ENCODE measurements at regions not wholly inside any gene's neighbourhood (a gene's known extent, or its start where the extent isn't known, plus 50 kb on each side); places are given as distances from the start of the nearest gene placed in this dataset.
"Not testable (repeated sequence)": the region's sequence is repeated elsewhere in the genome, so short reads cannot be mapped to it uniquely, and the experiment has no call there.

DNA sequence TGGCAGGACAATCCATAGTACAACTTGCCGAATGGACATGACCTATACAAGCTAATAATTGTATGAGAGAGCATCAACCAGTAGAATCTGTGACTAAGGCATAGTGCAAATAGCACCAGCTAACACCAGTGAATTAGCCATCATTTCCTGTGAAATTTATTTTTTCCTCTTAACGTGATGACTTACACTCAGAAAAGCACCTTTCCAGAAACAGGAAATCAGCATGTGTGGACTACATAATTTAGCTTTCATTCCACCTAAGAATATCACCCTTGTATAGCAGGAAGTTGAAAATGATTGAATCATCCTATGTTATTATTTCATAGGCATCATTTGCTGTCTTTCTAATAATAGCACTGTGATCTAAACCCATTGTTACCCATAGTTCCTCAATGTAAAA, 1393.4 kb upstream of the PCDH7 start (continued):
- TF ChIP-seq, protein P1, sequence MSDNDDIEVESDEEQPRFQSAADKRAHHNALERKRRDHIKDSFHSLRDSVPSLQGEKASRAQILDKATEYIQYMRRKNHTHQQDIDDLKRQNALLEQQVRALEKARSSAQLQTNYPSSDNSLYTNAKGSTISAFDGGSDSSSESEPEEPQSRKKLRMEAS (IDR thresholded peaks at IDR 0.05): no peak
- no peak for TF ChIP-seq TP53 (CRISPR knock-in tag; IDR thresholded peaks at IDR 0.05)
- TF ChIP-seq, protein P2, sequence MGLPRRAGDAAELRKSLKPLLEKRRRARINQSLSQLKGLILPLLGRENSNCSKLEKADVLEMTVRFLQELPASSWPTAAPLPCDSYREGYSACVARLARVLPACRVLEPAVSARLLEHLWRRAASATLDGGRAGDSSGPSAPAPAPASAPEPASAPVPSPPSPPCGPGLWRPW (IDR thresholded peaks at IDR 0.05): no peak
- no peak for TF ChIP-seq EHMT2 (IDR thresholded peaks at IDR 0.05; ENCODE audit: low read depth)

DNA sequence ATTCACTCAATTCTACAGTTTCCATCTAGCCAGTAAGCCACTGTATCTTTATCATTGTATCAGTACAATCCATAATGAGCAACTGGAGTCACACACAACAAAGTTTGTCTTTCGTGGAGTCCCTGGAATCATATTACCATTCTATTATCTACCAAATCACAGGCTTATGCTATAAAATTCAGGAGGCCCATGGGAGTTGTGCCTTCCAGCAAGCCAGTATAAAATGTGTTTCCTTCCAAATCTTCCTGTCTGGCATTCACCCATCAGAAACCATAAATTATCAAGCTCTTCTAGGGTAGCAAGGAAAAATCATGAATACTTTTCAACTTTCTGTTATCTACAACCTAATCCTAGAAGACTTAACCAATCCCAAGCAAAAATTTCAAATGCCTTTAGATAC, 1383.3 kb upstream of the PCDH7 start:
- no peak overlapping the region for H3K4me3 ChIP-seq
- no peak for ATAC-seq
- WGBS (ENCODE audit: missing lambda C conversion rate): 0% methylated on average over 1 of the region's 1 CpG
- FAIRE-seq: no peak
- no peaks in the 10 kb centered on the region for H3K4me1 ChIP-seq
- no peak overlapping the region for H3K4me2 ChIP-seq
- no peaks in the 10 kb centered on the region for H3K9me3 ChIP-seq
- ChIA-PET CTCF (no interaction called here), POLR2A (no interaction called here)
- DNase-seq (ENCODE audit: low read depth in 1 of 2, low spot score in 1 of 2): no peak
- H3K27ac ChIP-seq: no peak overlapping the region
- TF ChIP-seq NFE2L2 (conservative IDR thresholded peaks at IDR 0.05; ENCODE audit: low read length) (no peak), MAFK (IDR thresholded peaks at IDR 0.05; ENCODE audit: partially characterized antibody) (no peak), EHF (CRISPR knock-in tag; IDR thresholded peaks at IDR 0.05) (no peak), EHMT2 (IDR thresholded peaks at IDR 0.05; ENCODE audit: low read depth) (no peak), BHLHE40 (IDR thresholded peaks at IDR 0.05; ENCODE audit: low read depth, low read length) (no peak), KDM5A (IDR thresholded peaks at IDR 0.05) (no peak), RARB (CRISPR knock-in tag; IDR thresholded peaks at IDR 0.05) (no peak), FOSB (CRISPR knock-in tag; IDR thresholded peaks at IDR 0.05) (no peak), NPAS2 (CRISPR knock-in tag; IDR thresholded peaks at IDR 0.05; ENCODE audit: borderline replicate concordance) (no peak)

DNA sequence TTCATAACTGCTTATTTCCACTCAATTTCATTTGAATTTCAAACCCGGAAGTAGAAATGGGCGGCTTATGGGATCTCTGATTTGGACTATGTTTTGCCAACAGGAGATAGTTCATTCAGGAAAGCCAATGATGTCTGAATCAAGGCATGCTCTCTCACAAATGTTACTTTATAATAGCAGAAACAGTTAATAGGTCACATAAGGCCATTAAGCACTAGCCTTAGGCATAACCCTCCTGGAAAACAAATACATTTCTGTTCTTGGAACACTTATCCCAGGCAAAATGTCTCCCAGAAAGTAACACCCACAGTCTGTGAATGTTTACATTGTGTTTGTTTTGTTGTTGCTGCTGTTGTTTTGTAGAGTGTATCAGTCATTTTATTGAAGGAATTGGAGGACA, 1347.2 kb upstream of the PCDH7 start:
- CTCF ChIA-PET: no interaction called here
- TF ChIP-seq ZNF302 (CRISPR knock-in tag; IDR thresholded peaks at IDR 0.05) (no peak), CBX2 (IDR thresholded peaks at IDR 0.05; ENCODE audit: borderline replicate concordance, low read depth) (no peak), TP53 (CRISPR knock-in tag; IDR thresholded peaks at IDR 0.05) (no peak), ZFP36 (IDR thresholded peaks at IDR 0.05; ENCODE audit: borderline replicate concordance, partially characterized antibody) (no peak), SREBF2 (IDR thresholded peaks at IDR 0.05) (no peak), HOXB5 (CRISPR knock-in tag; IDR thresholded peaks at IDR 0.05) (no peak), NPAS2 (CRISPR knock-in tag; IDR thresholded peaks at IDR 0.05; ENCODE audit: borderline replicate concordance) (no peak), KDM5A (IDR thresholded peaks at IDR 0.05) (no peak)
- no peak for FAIRE-seq
- H3K9me3 ChIP-seq: no peaks in the 10 kb centered on the region
- no peaks in the 10 kb centered on the region for H3K4me1 ChIP-seq
- DNase-seq (ENCODE audit: low read depth in 1 of 2, low spot score in 1 of 2): no peak
- POLR2A ChIA-PET: no interaction called here
- no peak overlapping the region for H3K4me2 ChIP-seq
- ATAC-seq: no peak
- no peak overlapping the region for H3K4me3 ChIP-seq
- whole genome bisulfite sequencing (ENCODE audit: missing lambda C conversion rate): 37% methylated on average over 2 of the region's 2 CpGs
- no peak overlapping the region for H3K27ac ChIP-seq

DNA sequence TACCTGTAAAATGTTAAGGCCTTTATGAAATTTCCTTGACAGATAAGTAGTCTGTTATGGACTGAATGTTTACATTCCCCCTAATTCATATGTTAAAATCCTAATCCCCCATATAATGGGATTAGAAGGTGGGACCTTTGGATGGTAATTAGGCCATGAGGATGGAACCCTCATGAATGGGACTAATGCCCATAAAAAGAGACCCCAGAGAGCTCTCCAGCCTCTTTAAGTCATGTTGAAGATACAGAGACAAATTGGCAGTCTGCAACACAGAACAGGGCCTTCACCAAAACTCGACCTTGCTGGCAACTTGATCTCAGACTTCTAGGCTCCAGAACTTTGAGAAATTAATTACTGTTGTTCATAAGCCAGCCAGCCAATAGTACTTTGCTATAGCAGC, 1344.5 kb upstream of the PCDH7 start:
- TF ChIP-seq EHMT2 (IDR thresholded peaks at IDR 0.05; ENCODE audit: low read depth): no peak
- Histone ChIP-seq H3K4me2 (no peak overlapping the region), H3K27ac (no peak overlapping the region), H3K4me1 (no peaks in the 10 kb centered on the region), H3K4me3 (no peak overlapping the region), H3K9me3 (no peaks in the 10 kb centered on the region)
- ATAC-seq: no peak
- CTCF ChIA-PET: no interaction called here
- 0% methylated on average over 1 of the region's 1 CpG for WGBS (ENCODE audit: missing lambda C conversion rate)
- FAIRE-seq: no peak
- DNase-seq (ENCODE audit: low read depth in 1 of 2, low spot score in 1 of 2): no peak
- POLR2A ChIA-PET: no interaction called here

DNA sequence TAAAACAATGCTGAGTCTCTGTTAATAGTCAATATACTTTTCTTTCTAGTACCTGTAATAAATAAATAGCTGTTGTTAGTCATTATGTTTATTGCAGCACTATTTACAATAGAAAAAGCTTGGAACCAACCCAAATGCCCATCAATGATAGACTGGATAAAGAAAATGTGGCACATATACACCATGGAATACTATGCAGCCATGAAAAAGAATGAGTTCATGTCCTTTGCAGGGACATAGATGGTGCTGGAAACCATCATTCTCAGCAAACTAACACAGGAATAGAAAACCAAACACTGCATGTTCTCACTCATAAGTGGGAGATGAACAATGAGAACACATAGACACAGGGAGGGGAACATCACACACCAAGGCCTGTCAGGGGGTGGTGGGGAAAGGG, 1341.9 kb upstream of the PCDH7 start:
- DNase-seq (ENCODE audit: low read depth in 1 of 2, low spot score in 1 of 2); POLR2A ChIA-PET; H3K9me3 ChIP-seq; CTCF ChIA-PET; H3K27ac ChIP-seq; FAIRE-seq; ATAC-seq; H3K4me3 ChIP-seq; H3K4me2 ChIP-seq; H3K4me1 ChIP-seq: not testable (repeated sequence)

DNA sequence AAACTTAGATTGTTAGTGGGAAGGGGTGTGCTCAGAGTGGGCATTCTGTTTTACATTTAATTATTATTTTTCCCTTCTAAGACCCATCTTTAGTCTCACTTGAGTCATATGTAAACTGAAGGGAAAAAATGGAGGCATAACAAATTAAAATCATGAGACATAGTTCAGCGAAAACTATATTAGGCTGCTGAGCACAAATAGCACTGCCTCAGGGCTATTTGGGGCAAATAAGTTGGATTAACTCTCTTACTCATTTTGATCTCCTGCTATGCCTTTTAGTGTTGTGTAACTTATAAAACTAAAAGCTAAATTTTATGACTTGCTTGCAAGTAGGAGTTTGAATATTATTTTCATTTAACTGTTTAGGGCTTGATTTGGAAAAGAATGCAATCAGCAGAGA, 1329.2 kb upstream of the PCDH7 start:
- DNase-seq (ENCODE audit: low read depth in 1 of 2, low spot score in 1 of 2) (no peak), FAIRE-seq (no peak), ATAC-seq (no peak)
- no peaks in the 10 kb centered on the region for H3K4me1 ChIP-seq
- no peak for TF ChIP-seq ZNF302 (CRISPR knock-in tag; IDR thresholded peaks at IDR 0.05)
- no peak for TF ChIP-seq POLR2AphosphoS2 (conservative IDR thresholded peaks at IDR 0.05; ENCODE audit: low read length)
- TF ChIP-seq HOXB5 (CRISPR knock-in tag; IDR thresholded peaks at IDR 0.05): no peak
- TF ChIP-seq RAD21 (conservative IDR thresholded peaks at IDR 0.05 in 1 of 2, IDR thresholded peaks at IDR 0.05 in 1 of 2): no peak
- no peak for TF ChIP-seq FOSL2 (IDR thresholded peaks at IDR 0.05)
- no peak for TF ChIP-seq FOSL2 (CRISPR knock-in tag; IDR thresholded peaks at IDR 0.05)
- TF ChIP-seq TFCP2L1 (CRISPR knock-in tag; IDR thresholded peaks at IDR 0.05): no peak
- H3K9me3 ChIP-seq: no peaks in the 10 kb centered on the region
- H3K4me2 ChIP-seq: no peak overlapping the region
- H3K4me3 ChIP-seq: no peak overlapping the region
- CTCF ChIA-PET: no interaction called here
- POLR2A ChIA-PET: no interaction called here
- H3K27ac ChIP-seq: no peak overlapping the region
- WGBS (ENCODE audit: missing lambda C conversion rate): 57% methylated on average over 1 of the region's 1 CpG
